ENCODE measurements at regions not wholly inside any gene's neighbourhood (a gene's known extent, or its start where the extent isn't known, plus 50 kb on each side); places are given as distances from the start of the nearest gene placed in this dataset.

GRCh38 chr14:71632440-71632946, 299.7 kb upstream of the RGS6 start:
- Histone ChIP-seq H3K27me3 (ENCODE audit: control insufficient read depth in 2 of 2, insufficient read depth in 2 of 2, low read length in 2 of 2) (no peaks in the 10 kb centered on the region), H3K4me1 (ENCODE audit: control insufficient read depth in 2 of 2, insufficient read depth in 2 of 2, low read length in 2 of 2) (no peaks in the 10 kb centered on the region), H3K36me3 (ENCODE audit: control insufficient read depth in 2 of 2, insufficient read depth in 2 of 2, low read length in 2 of 2) (no peaks in the 10 kb centered on the region), H3K9me3 (ENCODE audit: control insufficient read depth in 2 of 2, low read length in 2 of 2) (no peaks in the 10 kb centered on the region), H3K4me3 (ENCODE audit: low read length in 2 of 2) (no peak overlapping the region), H3K9ac (ENCODE audit: low read depth in 1 of 2, low read length in 2 of 2) (no peak overlapping the region), H3K27ac (ENCODE audit: low read depth in 2 of 2, low read length in 2 of 2) (no peak overlapping the region)

GRCh38 chr14:71636076-71636475, 296.2 kb upstream of the RGS6 start:
- Histone ChIP-seq H3K36me3 (ENCODE audit: control insufficient read depth in 2 of 2, insufficient read depth in 2 of 2, low read length in 2 of 2) (no peaks in the 10 kb centered on the region), H3K27me3 (ENCODE audit: control insufficient read depth in 2 of 2, insufficient read depth in 2 of 2, low read length in 2 of 2) (no peaks in the 10 kb centered on the region), H3K27ac (ENCODE audit: low read depth in 2 of 2, low read length in 2 of 2) (no peak overlapping the region), H3K4me3 (ENCODE audit: low read length in 2 of 2) (no peak overlapping the region), H3K4me1 (ENCODE audit: control insufficient read depth in 2 of 2, insufficient read depth in 2 of 2, low read length in 2 of 2) (no peaks in the 10 kb centered on the region), H3K9me3 (ENCODE audit: control insufficient read depth in 2 of 2, low read length in 2 of 2) (no peaks in the 10 kb centered on the region), H3K9ac (ENCODE audit: low read depth in 1 of 2, low read length in 2 of 2) (no peak overlapping the region)

- Histone ChIP-seq H3K9ac (ENCODE audit: low read depth in 1 of 2, low read length in 2 of 2) (no peak overlapping the region), H3K4me1 (ENCODE audit: control insufficient read depth in 2 of 2, insufficient read depth in 2 of 2, low read length in 2 of 2) (no peaks in the 10 kb centered on the region), H3K36me3 (ENCODE audit: control insufficient read depth in 2 of 2, insufficient read depth in 2 of 2, low read length in 2 of 2) (no peaks in the 10 kb centered on the region), H3K27ac (ENCODE audit: low read depth in 2 of 2, low read length in 2 of 2) (no peak overlapping the region), H3K27me3 (ENCODE audit: control insufficient read depth in 2 of 2, insufficient read depth in 2 of 2, low read length in 2 of 2) (no peaks in the 10 kb centered on the region), H3K4me3 (ENCODE audit: low read length in 2 of 2) (no peak overlapping the region), H3K9me3 (ENCODE audit: control insufficient read depth in 2 of 2, low read length in 2 of 2) (no peaks in the 10 kb centered on the region)
Observed at GRCh38 chr14:71636820-71637471, 295.3 kb upstream of the RGS6 start.

- no peaks in the 10 kb centered on the region for H3K27me3 ChIP-seq (ENCODE audit: control insufficient read depth in 2 of 2, insufficient read depth in 2 of 2, low read length in 2 of 2)
- no peak overlapping the region for H3K27ac ChIP-seq (ENCODE audit: low read depth in 2 of 2, low read length in 2 of 2)
- no peaks in the 10 kb centered on the region for H3K4me1 ChIP-seq (ENCODE audit: control insufficient read depth in 2 of 2, insufficient read depth in 2 of 2, low read length in 2 of 2)
- no peaks in the 10 kb centered on the region for H3K36me3 ChIP-seq (ENCODE audit: control insufficient read depth in 2 of 2, insufficient read depth in 2 of 2, low read length in 2 of 2)
- H3K4me3 ChIP-seq (ENCODE audit: low read length in 2 of 2) = no peak overlapping the region
- no peak overlapping the region for H3K9ac ChIP-seq (ENCODE audit: low read depth in 1 of 2, low read length in 2 of 2)
- H3K9me3 ChIP-seq (ENCODE audit: control insufficient read depth in 2 of 2, low read length in 2 of 2) = no peaks in the 10 kb centered on the region
Observed at GRCh38 chr14:71638523-71639196, 293.6 kb upstream of the RGS6 start.

GRCh38 chr14:71642715-71643114, 289.5 kb upstream of the RGS6 start:
- no peaks in the 10 kb centered on the region for H3K36me3 ChIP-seq (ENCODE audit: control insufficient read depth in 2 of 2, insufficient read depth in 2 of 2, low read length in 2 of 2)
- H3K4me3 ChIP-seq (ENCODE audit: low read length in 2 of 2) = no peak overlapping the region
- peaks cover 0 to 4% of the 10 kb centered on the region in 2 donors for H3K4me1 ChIP-seq (ENCODE audit: control insufficient read depth in 2 of 2, insufficient read depth in 2 of 2, low read length in 2 of 2)
- no peak overlapping the region for H3K9ac ChIP-seq (ENCODE audit: low read depth in 1 of 2, low read length in 2 of 2)
- no peaks in the 10 kb centered on the region for H3K9me3 ChIP-seq (ENCODE audit: control insufficient read depth in 2 of 2, low read length in 2 of 2)
- H3K27ac ChIP-seq (ENCODE audit: low read depth in 2 of 2, low read length in 2 of 2) = no peak overlapping the region
- H3K27me3 ChIP-seq (ENCODE audit: control insufficient read depth in 2 of 2, insufficient read depth in 2 of 2, low read length in 2 of 2) = no peaks in the 10 kb centered on the region

- no peaks in the 10 kb centered on the region for H3K27me3 ChIP-seq (ENCODE audit: control insufficient read depth in 2 of 2, insufficient read depth in 2 of 2, low read length in 2 of 2)
- peaks cover 0 to 4% of the 10 kb centered on the region in 2 donors for H3K36me3 ChIP-seq (ENCODE audit: control insufficient read depth in 2 of 2, insufficient read depth in 2 of 2, low read length in 2 of 2)
- no peaks in the 10 kb centered on the region for H3K9me3 ChIP-seq (ENCODE audit: control insufficient read depth in 2 of 2, low read length in 2 of 2)
- no peak overlapping the region for H3K27ac ChIP-seq (ENCODE audit: low read depth in 2 of 2, low read length in 2 of 2)
- peaks cover 2 to 4% of the 10 kb centered on the region in 2 donors for H3K4me1 ChIP-seq (ENCODE audit: control insufficient read depth in 2 of 2, insufficient read depth in 2 of 2, low read length in 2 of 2)
- no peak overlapping the region for H3K4me3 ChIP-seq (ENCODE audit: low read length in 2 of 2)
- no peak overlapping the region for H3K9ac ChIP-seq (ENCODE audit: low read depth in 1 of 2, low read length in 2 of 2)
Observed at GRCh38 chr14:71645656-71646055, 286.6 kb upstream of the RGS6 start.

DNA sequence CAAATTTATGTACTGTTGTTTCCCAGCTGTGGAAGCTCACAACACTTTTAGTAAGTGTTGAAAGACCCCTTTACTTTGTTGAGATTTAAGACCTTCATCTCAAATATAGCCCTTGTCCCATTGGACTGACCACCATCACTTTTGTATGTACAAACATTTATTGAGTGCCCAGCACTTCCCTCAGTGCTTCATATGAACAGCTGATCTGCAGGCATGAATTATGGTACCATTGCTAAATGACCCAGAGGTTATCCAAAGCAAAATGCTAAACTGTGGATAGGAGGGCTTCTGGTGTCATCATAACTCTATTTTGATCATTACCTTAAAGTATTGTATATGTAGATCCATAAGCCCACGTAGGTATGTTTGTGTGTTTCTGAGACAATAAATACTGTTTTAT, 285.7 kb upstream of the RGS6 start:
- Histone ChIP-seq H3K4me3 (ENCODE audit: low read length in 2 of 2) (no peak overlapping the region), H3K27ac (ENCODE audit: low read depth in 2 of 2, low read length in 2 of 2) (no peak overlapping the region), H3K4me1 (ENCODE audit: control insufficient read depth in 2 of 2, insufficient read depth in 2 of 2, low read length in 2 of 2) (peaks cover 2 to 4% of the 10 kb centered on the region in 2 donors), H3K9me3 (ENCODE audit: control insufficient read depth in 2 of 2, low read length in 2 of 2) (peaks cover 0 to under 1% of the 10 kb centered on the region in 2 donors), H3K27me3 (ENCODE audit: control insufficient read depth in 2 of 2, insufficient read depth in 2 of 2, low read length in 2 of 2) (no peaks in the 10 kb centered on the region), H3K9ac (ENCODE audit: low read depth in 1 of 2, low read length in 2 of 2) (no peak overlapping the region), H3K36me3 (ENCODE audit: control insufficient read depth in 2 of 2, insufficient read depth in 2 of 2, low read length in 2 of 2) (peaks cover 5% of the 10 kb centered on the region in 2 donors)

- Histone ChIP-seq H3K4me1 (ENCODE audit: control insufficient read depth in 2 of 2, insufficient read depth in 2 of 2, low read length in 2 of 2) (peaks cover 2 to 4% of the 10 kb centered on the region in 2 donors), H3K4me3 (ENCODE audit: low read length in 2 of 2) (no peak overlapping the region), H3K27me3 (ENCODE audit: control insufficient read depth in 2 of 2, insufficient read depth in 2 of 2, low read length in 2 of 2) (no peaks in the 10 kb centered on the region), H3K27ac (ENCODE audit: low read depth in 2 of 2, low read length in 2 of 2) (no peak overlapping the region), H3K9ac (ENCODE audit: low read depth in 1 of 2, low read length in 2 of 2) (no peak overlapping the region), H3K9me3 (ENCODE audit: control insufficient read depth in 2 of 2, low read length in 2 of 2) (peaks cover 0 to 3% of the 10 kb centered on the region in 2 donors), H3K36me3 (ENCODE audit: control insufficient read depth in 2 of 2, insufficient read depth in 2 of 2, low read length in 2 of 2) (peaks cover 10% of the 10 kb centered on the region in 2 donors)
Observed at GRCh38 chr14:71647086-71647784, 285.0 kb upstream of the RGS6 start.

DNA sequence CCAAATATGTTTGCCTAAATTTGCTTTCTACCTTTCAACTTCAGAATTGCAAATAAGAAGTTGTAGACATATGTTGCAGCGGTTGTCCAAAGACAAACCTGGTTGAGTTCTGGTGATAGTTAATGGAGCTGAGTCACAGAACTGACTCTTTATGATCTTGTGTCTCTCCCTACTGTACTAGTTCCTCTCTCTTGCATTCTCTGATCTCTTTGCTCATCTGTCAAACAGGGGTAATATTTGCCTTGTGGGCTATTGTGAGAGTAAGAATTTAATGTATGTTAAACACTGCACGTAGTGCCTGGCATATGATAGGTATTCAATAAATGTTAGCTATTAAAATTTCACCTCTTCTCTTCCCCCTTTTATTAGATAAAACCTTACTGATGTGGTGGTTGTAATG, 283.5 kb upstream of the RGS6 start:
- Histone ChIP-seq H3K9me3 (ENCODE audit: control insufficient read depth in 2 of 2, low read length in 2 of 2) (peaks cover 0 to 3% of the 10 kb centered on the region in 2 donors), H3K4me3 (ENCODE audit: low read length in 2 of 2) (no peak overlapping the region), H3K9ac (ENCODE audit: low read depth in 1 of 2, low read length in 2 of 2) (no peak overlapping the region), H3K27ac (ENCODE audit: low read depth in 2 of 2, low read length in 2 of 2) (no peak overlapping the region), H3K36me3 (ENCODE audit: control insufficient read depth in 2 of 2, insufficient read depth in 2 of 2, low read length in 2 of 2) (peaks cover 10% of the 10 kb centered on the region in 2 donors), H3K27me3 (ENCODE audit: control insufficient read depth in 2 of 2, insufficient read depth in 2 of 2, low read length in 2 of 2) (no peaks in the 10 kb centered on the region), H3K4me1 (ENCODE audit: control insufficient read depth in 2 of 2, insufficient read depth in 2 of 2, low read length in 2 of 2) (peaks cover 2 to 4% of the 10 kb centered on the region in 2 donors)

- no peak overlapping the region for H3K4me3 ChIP-seq (ENCODE audit: low read length in 2 of 2)
- no peak overlapping the region for H3K9ac ChIP-seq (ENCODE audit: low read depth in 1 of 2, low read length in 2 of 2)
- H3K36me3 ChIP-seq (ENCODE audit: control insufficient read depth in 2 of 2, insufficient read depth in 2 of 2, low read length in 2 of 2) = peaks cover 10 to 12% of the 10 kb centered on the region in 2 donors
- H3K27ac ChIP-seq (ENCODE audit: low read depth in 2 of 2, low read length in 2 of 2) = no peak overlapping the region
- H3K9me3 ChIP-seq (ENCODE audit: control insufficient read depth in 2 of 2, low read length in 2 of 2) = peaks cover 0 to 3% of the 10 kb centered on the region in 2 donors
- no peaks in the 10 kb centered on the region for H3K27me3 ChIP-seq (ENCODE audit: control insufficient read depth in 2 of 2, insufficient read depth in 2 of 2, low read length in 2 of 2)
- peaks cover 2 to 4% of the 10 kb centered on the region in 2 donors for H3K4me1 ChIP-seq (ENCODE audit: control insufficient read depth in 2 of 2, insufficient read depth in 2 of 2, low read length in 2 of 2)
Observed at GRCh38 chr14:71650187-71650755, 282.0 kb upstream of the RGS6 start.
